ENCODE measurements at regions not wholly inside any gene's neighbourhood (a gene's known extent, or its start where the extent isn't known, plus 50 kb on each side); places are given as distances from the start of the nearest gene placed in this dataset.
A peak's percentile ranks its signal among the peaks of the same experiment; 100 is the strongest.
"Not testable (repeated sequence)": the region's sequence is repeated elsewhere in the genome, so short reads cannot be mapped to it uniquely, and the experiment has no call there.

- not testable (repeated sequence) for DNase-seq
Measured at GRCh38 chr3:125831005-125831750, 137.8 kb upstream of the ROPN1B start.

DNA sequence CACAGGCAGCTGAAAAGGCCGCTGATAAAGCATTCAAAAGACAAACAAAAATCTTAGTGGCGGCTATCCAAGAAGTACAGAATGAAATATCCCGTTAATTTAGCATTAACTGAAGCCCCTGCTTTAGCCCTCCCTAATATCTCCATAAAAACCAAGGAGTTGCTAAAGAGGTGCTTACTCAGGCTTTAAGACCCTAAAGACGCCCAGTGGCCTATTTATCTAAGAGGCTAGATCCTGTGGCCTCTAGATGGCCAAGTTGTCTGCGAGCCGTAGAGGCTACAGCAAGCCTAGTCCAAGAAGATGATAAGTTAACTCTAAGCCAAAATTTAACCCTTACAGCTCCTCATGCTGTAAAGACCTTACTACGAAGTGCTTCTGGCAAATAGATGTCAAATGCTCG lies 133.4 kb upstream of the ROPN1B start:
- DNase-seq, result not testable (repeated sequence)

GRCh38 chr3:125836011-125836551 lies 132.9 kb upstream of the ROPN1B start:
- DNase-seq, result not testable (repeated sequence)

GRCh38 chr3:125836786-125837185 lies 132.2 kb upstream of the ROPN1B start:
- DNase-seq, result not testable (repeated sequence)

- not testable (repeated sequence) for DNase-seq
Measured at GRCh38 chr3:125838857-125839256, 130.1 kb upstream of the ROPN1B start.

- DNase-seq, result not testable (repeated sequence)
Measured at GRCh38 chr3:125840465-125840864, 128.5 kb upstream of the ROPN1B start.

- DNase-seq, result not testable (repeated sequence)
Measured at GRCh38 chr3:125847966-125848365, 121.0 kb upstream of the ROPN1B start.

DNA sequence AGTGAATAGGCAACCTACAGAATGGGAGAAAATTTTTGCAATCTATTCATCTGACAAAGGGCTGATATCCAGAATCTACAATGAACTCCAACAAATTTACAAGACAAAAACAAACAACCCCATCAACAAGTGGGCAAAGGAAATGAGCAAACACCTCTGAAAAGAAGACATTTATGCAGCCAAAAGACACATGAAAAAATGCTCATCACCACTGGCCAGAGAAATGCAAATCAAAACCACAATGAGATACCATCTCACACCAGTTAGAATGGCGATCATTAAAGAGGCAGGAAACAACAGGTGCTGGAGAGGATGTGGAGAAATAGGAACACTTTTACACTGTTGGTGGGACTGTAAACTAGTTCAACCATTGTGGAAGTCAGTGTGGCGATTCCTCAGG lies 114.0 kb upstream of the ROPN1B start:
- DNase-seq, result not testable (repeated sequence)

DNA sequence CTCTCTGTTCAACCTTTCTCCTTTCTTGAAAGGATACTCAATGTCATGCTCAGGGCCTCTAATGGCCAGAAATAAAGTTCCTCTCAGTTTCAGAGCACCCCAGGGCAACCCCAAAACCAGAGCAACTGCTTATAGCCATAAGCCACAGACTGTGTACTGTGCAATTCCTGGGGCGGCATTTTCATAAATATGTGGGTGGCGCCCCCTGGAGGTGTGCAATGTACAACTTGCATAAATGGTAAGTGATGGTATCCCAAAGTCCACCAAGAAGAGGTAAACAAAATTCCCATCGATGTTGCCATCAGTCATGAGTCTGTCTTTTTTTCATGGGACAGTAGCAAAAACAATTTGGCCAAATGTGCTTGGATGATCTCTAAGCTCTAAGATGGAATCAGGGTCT lies 108.4 kb upstream of the ROPN1B start:
- DNase-seq, result not testable (repeated sequence)

DNA sequence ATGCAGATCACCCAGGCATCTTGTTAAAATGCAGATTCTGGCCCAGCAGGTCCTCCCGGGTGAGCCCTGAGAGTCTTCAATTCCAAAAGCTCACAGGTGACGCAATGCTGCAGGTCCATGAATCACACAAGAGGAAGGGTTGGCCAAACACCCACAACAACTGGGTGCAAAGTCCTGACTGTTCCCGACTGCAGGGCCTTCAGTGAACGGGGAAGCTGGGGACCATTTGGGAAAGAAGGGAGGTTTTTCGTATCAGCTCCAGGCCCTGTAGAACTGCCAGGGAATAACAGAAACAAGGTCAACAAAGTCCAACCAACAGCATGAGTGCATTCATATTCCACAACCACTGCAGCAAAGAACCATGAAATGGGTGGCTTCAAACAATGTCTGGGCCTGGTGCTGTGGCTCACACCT lies 106.1 kb upstream of the ROPN1B start:
- not testable (repeated sequence) for DNase-seq

DNA sequence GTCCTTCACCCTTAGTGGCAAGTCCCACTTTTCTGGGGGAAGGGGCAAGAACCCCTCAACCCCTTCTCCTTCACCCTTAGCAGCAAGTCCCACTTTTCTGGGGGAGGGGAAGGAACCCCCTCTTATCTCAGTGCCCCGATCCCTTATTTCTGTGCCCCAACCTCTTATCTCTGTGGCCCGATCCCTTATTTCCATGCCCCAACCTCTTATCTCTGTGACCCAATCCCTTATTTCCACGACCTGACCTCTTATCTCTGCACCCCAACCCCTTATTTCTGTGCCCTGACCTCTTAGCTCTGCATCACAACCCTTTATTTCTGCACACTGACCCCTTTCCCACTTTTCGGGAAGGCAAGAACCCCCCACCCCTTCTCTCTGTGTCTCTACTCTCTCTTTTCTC lies 104.4 kb upstream of the ROPN1B start:
- not testable (repeated sequence) for DNase-seq

GRCh38 chr3:125886006-125886405 lies 83.0 kb upstream of the ROPN1B start:
- DNase-seq, result peak; percentile 99

GRCh38 chr3:125899181-125899580 lies 69.8 kb upstream of the ROPN1B start:
- DNase-seq, result not testable (repeated sequence)

GRCh38 chr3:125901473-125901872 lies 67.5 kb upstream of the ROPN1B start:
- DNase-seq, result not testable (repeated sequence)

DNA sequence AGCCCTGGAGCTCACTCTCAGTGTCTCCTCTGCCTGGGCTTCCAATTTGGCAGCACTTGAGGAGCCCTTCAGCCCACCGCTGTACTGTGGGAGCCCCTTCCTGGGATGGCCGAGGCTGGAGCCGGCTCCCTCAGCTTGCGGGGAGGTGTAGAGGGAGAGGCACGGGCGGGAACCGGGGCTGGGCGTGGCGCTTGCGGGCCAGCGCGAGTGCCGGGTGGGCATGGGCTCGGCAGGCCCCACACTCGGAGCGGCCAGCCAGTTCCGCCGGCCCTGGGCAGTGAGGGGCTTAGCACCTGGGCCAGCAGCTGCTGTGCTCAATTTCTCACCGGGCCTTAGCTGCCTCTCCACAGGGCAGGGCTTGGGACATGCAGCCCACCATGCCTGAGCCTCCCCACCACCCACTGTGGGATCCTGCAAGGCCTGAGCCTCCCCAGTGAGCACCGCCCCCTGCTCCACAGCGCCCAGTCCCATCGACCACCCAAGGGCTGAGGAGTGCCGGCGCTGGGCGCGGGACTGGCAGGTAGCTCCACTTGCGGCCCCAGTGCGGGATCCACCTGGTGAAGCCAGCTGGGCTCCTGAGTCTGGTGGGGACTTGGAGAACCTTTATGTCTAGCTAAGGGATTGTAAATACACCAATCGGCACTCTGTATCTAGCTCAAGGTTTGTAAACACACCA lies 65.1 kb upstream of the ROPN1B start:
- DNase-seq, result not testable (repeated sequence)

- peak; percentile 59 for DNase-seq
Measured at GRCh38 chr3:125907279-125907678, 61.7 kb upstream of the ROPN1B start.

DNA sequence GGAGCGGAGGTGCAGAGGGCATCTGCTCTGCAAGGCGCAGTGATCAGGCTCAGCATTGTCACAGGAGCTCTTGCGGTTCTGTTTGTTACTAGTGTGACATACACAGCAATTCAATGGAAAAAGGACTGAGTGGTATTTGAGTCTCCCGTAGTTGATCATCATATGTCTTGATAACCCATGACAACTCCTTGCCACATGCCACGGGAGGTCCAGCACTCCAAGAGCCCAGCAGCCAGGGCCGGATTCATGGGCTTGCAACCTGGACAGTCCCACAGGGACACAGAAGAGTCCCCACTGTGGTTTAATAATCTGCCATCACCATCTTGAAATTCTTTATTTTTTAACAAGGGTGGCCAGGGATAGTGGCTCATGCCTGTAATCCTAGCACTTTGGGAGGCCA lies 58.1 kb upstream of the ROPN1B start:
- not testable (repeated sequence) for DNase-seq

DNA sequence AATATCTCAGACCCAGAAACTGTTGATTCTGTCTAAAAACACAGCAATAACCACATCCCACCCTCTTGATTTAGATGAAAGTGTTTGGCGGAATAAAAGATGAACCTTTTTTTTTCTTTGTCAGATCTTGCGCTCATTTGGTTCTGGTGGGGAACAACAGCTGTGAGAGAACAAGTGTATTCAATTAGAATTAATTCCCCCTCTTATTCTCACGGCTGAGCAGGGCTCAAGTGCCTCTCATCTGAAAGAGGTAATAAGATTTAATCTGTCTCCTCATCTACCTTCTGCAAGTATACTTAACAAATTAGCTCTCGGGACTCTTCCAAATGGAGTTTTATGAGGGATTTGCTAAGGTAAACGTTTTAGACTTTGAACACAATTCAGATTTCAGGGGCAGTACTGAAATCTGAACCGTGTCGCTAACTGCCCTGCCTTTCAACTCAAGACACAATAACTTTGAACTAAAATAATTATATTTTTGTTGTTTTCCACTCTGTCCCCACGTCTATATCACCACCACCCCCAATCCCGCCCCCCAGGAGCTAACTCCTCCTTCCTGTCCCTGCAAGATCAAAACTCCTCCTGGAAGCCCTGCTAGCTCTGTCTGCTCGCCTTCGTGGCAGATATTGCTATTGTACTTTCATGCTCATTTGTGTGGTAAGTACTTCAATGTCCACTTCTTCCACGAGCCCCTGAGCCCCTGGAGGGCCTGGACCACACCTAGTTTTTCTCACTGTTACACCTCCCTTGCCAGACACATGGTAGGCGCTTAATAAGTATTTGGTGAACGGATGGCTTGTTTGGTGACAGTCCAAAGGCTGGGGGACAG lies 54.2 kb upstream of the ROPN1B start:
- peak; percentile 87 for DNase-seq

- DNase-seq, result not testable (repeated sequence)
Measured at GRCh38 chr3:125915437-125915787, 53.6 kb upstream of the ROPN1B start.

DNA sequence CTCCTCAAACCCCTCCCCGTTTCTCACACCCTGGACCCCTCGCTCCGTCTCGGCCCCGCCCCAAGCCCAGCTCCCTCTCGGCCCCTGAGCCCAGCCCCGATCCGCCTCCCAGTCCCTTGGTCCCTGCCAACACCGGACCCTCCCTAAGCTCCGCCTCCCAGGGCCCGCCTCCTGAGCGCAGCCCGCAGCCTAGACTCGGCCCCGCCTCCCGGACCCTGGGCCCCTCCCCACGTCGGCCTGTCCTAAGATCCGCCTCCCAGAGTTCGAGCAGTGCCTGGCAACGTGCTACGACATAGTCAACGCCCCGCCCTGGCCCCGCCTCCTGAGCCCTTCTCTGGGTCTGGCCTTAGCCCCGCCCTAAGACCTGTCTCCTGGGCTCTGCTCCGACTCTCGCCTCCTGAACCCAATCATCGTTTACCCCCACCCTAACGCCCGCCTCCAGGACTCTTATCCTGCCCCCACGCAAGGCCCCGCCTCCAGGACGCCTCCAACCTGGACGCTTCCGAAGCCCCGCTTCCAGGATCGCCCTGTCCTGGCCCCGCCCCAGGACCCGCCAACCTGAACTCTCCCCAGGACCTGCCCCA lies 53.1 kb upstream of the ROPN1B start:
- peak; percentile 99 for DNase-seq

GRCh38 chr3:125916376-125916978 lies 52.5 kb upstream of the ROPN1B start:
- DNase-seq, result peak; percentile 95

DNA sequence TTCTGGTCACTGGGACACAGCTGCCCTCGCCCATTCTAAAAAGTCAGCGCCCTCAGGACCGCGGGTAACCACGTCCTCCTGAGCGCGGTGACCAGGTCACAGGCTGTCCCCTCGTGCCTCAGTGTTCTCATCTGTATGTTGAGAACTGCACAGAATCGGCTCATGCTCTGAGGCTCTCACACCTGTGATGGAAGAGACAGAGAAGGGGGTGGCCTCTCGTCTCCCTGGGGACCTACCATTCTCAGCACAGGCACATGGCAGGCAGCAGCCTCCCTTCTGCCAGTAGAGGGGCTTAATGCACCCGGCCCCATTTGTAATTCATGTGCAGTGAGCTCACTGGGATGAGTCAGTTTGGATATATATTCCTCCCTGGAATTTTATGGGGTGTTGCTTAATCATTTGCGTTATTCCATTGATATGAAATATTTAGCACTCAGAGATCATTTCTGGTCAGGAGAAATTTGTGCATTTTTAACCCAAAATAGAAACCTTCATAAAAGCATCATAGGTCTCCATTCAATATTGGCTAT lies 51.9 kb upstream of the ROPN1B start:
- peak; percentile 63 for DNase-seq
